Muscle of arm (tissue), 1 donor: ENCODE measurements at regions not wholly inside any gene's neighbourhood (a gene's known extent, or its start where the extent isn't known, plus 50 kb on each side); places are given as distances from the start of the nearest gene placed in this dataset.
"Not testable (repeated sequence)": the region's sequence is repeated elsewhere in the genome, so short reads cannot be mapped to it uniquely, and the experiment has no call there.

Source experiments
- DNase-seq: peaks from one replicate; pipeline ENCODE4 v3.0.0-alpha.2; 2013

- no peak for DNase-seq
Measured at GRCh38 chr4:94014484-94015136, 186.1 kb downstream of the ATOH1 start.

DNA sequence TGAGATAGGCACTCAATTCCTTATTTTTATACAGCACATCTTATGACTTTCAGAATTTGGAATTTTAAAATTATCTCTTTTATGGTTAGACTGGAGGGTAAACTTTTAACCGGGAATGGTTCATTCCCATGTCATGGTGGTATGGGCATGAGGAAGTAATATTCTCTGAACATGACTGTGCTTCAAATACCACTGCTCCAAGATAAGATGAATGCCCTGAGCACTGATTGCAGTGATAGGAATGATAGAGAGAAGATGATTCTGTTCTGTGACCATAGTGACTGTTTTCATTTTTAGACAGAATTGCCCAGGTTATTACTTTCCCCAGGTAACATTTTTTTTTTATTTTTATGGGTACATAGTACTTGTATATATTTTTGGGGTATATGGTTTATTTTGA, 187.4 kb downstream of the ATOH1 start:
- no peak for DNase-seq

DNA sequence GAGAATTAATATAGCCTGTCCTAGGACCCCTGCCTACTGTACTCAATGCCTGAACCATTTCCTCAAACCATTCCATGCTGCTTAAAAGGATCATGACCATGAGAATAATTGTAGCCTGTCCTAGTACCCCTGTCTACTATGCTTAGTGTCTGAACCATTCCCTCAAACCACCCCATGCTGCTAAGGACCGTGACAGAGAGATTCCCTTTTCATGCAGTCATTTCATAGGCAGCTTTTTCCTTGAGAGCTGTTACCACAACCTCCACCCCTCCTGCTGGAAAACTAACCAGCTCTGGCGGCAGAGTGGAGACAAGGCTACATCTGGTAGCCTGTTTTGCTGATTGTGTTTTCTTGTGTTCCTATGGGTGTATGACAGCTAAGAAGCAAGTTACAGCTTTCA, 174.9 kb upstream of the SMARCAD1 start:
- DNase-seq, result no peak

DNA sequence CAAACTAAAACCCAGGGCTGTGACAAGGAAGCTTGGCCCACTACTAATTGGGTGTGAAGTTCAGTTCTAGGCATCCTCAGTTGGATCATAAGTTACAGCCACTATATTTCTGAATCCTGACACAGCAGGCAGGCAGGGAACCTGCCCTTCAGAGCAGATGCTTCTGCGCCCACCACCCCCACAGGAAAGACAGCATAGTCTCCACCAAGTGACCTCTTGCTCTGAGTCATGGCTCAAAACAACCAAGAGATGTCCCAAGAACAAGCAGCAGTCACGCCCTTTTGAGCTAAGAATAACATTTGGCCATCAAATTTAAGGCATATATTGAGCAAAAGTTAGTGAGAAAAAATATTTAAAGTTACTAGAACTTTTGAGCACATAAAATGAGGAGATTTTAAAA, 170.7 kb upstream of the SMARCAD1 start:
- DNase-seq, result no peak

GRCh38 chr4:94038195-94038594, 169.5 kb upstream of the SMARCAD1 start:
- DNase-seq, result no peak

GRCh38 chr4:94039226-94039625, 168.4 kb upstream of the SMARCAD1 start:
- DNase-seq, result no peak

DNA sequence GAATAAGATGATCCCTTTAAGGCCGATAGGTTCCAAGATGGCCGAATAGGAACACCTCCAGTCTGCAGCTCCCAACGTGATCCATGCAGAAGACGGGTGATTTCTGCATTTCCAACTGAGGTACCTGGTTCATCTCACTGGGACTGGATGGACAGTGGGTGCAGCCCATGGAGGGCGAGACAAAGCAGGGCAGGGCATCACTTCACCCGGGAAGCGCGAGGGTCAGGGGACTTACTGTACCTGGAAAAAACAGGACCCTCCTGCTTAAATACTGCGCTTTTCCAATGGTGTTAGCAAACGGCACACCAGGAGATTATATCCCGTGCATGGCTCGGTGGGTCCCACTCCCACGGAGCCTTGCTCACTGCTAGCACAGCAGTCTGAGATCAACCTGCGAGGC, 163.2 kb upstream of the SMARCAD1 start:
- DNase-seq, result not testable (repeated sequence)

GRCh38 chr4:94063084-94063483, 144.6 kb upstream of the SMARCAD1 start:
- DNase-seq, result no peak

- DNase-seq, result peak; percentile 2
Measured at GRCh38 chr4:94068753-94069719, 138.6 kb upstream of the SMARCAD1 start.

- DNase-seq, result no peak
Measured at GRCh38 chr4:94076498-94076897, 131.2 kb upstream of the SMARCAD1 start.

DNA sequence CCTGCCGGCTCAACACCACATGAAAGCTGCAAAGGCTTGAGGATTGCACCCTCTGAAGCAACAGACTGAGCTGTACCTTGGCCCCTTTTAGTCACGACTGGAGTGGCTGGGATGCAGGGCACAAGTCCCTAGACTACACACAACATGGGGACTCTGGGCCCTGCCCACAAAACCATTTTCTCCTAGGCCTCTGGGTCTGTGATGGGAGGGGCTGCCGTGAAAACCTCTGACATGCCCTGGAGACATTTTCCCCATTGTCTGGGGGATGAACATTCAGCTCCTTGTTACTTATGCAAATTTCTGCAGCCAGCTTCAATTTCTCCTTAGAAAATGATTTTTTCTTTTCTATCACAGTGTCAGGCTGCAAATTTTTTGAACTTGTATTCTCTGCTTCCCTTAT, 123.5 kb upstream of the SMARCAD1 start:
- DNase-seq, result no peak

GRCh38 chr4:94099141-94099540, 108.5 kb upstream of the SMARCAD1 start:
- not testable (repeated sequence) for DNase-seq

DNA sequence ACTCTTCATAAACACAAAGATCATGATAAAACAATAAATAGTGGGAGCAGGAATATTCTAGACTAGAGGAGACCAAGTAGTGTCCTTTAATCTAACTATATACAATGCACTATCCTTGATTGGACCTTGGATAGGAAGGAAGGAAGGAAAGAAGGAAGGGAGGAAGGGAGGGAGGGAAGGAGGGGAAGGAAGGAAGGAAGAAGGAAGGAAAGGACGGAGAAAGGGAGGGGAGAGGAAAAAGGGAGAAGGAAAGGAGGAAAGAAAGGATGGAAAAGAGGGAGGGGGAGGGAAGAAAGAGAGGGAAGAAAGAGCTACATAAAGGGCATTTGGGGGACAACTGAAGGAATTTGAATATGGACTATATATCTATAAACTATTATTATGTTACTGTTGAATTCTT, 95.0 kb upstream of the SMARCAD1 start:
- no peak for DNase-seq

- no peak for DNase-seq
Measured at GRCh38 chr4:94115687-94116086, 92.0 kb upstream of the SMARCAD1 start.

DNA sequence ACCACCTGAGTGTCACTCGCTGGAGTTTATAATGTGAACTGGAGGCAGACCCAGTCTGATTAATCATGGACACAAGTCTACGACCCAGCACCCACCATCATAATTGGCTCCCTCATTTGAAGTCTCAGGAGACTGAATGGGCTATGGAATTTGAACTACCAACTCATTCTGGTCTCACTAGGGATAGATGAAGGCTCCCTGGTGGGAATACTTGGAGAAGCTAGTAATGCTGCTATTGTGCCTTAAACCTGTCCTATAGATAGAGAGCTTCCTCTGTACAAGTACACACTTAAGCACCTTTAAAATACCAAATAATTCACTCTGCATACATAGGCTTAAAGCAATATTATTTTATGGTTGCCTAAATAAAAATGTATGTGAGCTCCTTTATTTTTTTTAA, 90.8 kb upstream of the SMARCAD1 start:
- DNase-seq, result no peak

- DNase-seq, result no peak
Measured at GRCh38 chr4:94126669-94127068, 81.0 kb upstream of the SMARCAD1 start.

GRCh38 chr4:94127707-94128328, 79.8 kb upstream of the SMARCAD1 start:
- no peak for DNase-seq

- DNase-seq, result no peak
Measured at GRCh38 chr4:94131212-94131611, 76.5 kb upstream of the SMARCAD1 start.

GRCh38 chr4:94135701-94136100, 72.0 kb upstream of the SMARCAD1 start:
- no peak for DNase-seq

- no peak for DNase-seq
Measured at GRCh38 chr4:94139931-94140612, 67.6 kb upstream of the SMARCAD1 start.

- DNase-seq, result no peak
Measured at GRCh38 chr4:94141001-94141400, 66.7 kb upstream of the SMARCAD1 start.

DNA sequence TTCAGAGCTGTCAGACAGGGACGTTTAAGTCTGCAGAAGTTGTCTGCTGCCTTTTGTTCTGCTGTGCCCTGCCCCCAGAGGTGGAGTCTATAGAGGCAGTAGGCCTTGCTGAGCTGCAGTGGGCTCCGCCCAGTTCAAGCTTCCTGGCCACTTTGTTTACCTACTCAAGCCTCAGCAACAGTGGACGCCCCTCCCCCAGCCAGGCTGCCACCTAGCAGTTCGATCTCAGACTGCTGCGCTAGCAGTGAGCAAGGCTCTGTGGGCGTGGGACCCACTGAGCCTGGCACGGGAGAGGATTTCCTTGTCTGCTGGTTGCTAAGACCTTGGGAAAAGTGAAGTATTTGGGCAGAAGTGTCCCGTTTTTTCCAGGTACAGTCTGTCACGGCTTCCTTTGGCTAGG, 59.6 kb upstream of the SMARCAD1 start:
- DNase-seq, result not testable (repeated sequence)
